ENCODE measurements at regions not wholly inside any gene's neighbourhood (a gene's known extent, or its start where the extent isn't known, plus 50 kb on each side); places are given as distances from the start of the nearest gene placed in this dataset.

DNA sequence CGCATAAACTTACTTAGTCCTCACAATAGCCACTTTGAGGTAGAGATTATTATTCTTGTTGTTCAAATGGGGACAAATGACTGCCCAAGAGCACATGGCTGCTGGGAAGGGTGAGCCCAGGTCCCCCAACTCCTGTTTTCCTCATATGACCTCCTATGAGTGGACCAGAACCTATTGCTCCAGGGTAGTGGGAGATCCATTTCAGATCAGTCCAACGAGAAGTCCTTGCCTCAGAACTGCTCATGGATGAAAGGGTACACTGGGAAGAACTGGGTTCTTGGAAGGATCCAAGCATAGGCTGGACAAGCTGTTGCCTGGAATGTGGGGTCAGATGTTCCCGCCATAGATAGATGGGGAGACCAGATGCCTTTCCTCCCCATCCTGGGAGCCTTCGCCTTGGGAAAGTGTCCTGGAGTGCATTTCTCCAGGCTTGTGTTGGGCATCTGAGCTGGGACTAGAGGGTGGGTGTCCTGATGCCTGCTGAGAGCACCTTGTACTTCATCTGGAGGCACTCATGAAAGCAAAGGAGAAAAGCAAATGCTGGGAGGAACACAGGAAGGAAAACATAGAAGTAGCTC lies 146.3 kb upstream of the B3GAT1 start:
- no peak overlapping the region for H3K4me3 ChIP-seq
- Mint-ChIP-seq H3K36me3 (no peaks in the 10 kb centered on the region), H3K4me1 (peaks cover 24% of the 10 kb centered on the region), H3K9me3 (peaks cover 3% of the 10 kb centered on the region), H3K4me3 (no peak overlapping the region), H3K27me3 (ENCODE audit: insufficient read depth, low read depth) (peaks cover 6% of the 10 kb centered on the region), H3K27ac (no peak overlapping the region)
- H2AFZ ChIP-seq (replicated peaks): no peak overlapping the region
- no peak overlapping the region for H3K9ac ChIP-seq
- H3K79me2 ChIP-seq (ENCODE audit: low read depth): no peaks in the 10 kb centered on the region
- no peak overlapping the region for H3K27ac ChIP-seq
- no peaks in the 10 kb centered on the region for H3K4me1 ChIP-seq
- no peaks in the 10 kb centered on the region for H4K20me1 ChIP-seq (ENCODE audit: low read depth)
- no peaks in the 10 kb centered on the region for H3K36me3 ChIP-seq
- no peak for DNase-seq (ENCODE audit: low spot score)
- TF ChIP-seq, protein P1, sequence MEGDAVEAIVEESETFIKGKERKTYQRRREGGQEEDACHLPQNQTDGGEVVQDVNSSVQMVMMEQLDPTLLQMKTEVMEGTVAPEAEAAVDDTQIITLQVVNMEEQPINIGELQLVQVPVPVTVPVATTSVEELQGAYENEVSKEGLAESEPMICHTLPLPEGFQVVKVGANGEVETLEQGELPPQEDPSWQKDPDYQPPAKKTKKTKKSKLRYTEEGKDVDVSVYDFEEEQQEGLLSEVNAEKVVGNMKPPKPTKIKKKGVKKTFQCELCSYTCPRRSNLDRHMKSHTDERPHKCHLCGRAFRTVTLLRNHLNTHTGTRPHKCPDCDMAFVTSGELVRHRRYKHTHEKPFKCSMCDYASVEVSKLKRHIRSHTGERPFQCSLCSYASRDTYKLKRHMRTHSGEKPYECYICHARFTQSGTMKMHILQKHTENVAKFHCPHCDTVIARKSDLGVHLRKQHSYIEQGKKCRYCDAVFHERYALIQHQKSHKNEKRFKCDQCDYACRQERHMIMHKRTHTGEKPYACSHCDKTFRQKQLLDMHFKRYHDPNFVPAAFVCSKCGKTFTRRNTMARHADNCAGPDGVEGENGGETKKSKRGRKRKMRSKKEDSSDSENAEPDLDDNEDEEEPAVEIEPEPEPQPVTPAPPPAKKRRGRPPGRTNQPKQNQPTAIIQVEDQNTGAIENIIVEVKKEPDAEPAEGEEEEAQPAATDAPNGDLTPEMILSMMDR (IDR thresholded peaks at IDR 0.05): no peak
- TF ChIP-seq EZH2 (IDR thresholded peaks at IDR 0.05) (no peak), EZH2phosphoT487 (IDR thresholded peaks at IDR 0.05) (no peak)
- no peaks in the 10 kb centered on the region for H3F3A ChIP-seq (ENCODE audit: low read depth)
- H3K27me3 ChIP-seq: no peaks in the 10 kb centered on the region
- H3K4me2 ChIP-seq: no peak overlapping the region
- H3K9me3 ChIP-seq (ENCODE audit: low read depth): no peaks in the 10 kb centered on the region

GRCh38 chr11:134557571-134558257 lies 145.7 kb upstream of the B3GAT1 start:
- Histone ChIP-seq H3K27ac (no peak overlapping the region), H3K4me2 (no peak overlapping the region), H3K27me3 (no peaks in the 10 kb centered on the region), H3K79me2 (ENCODE audit: low read depth) (no peaks in the 10 kb centered on the region), H3K9ac (no peak overlapping the region), H3K4me3 (no peak overlapping the region), H3K9me3 (ENCODE audit: low read depth) (no peaks in the 10 kb centered on the region), H3F3A (ENCODE audit: low read depth) (no peaks in the 10 kb centered on the region), H3K36me3 (no peaks in the 10 kb centered on the region), H3K4me1 (no peaks in the 10 kb centered on the region), H4K20me1 (ENCODE audit: low read depth) (no peaks in the 10 kb centered on the region), H2AFZ (replicated peaks) (no peak overlapping the region)
- TF ChIP-seq, protein P1 (IDR thresholded peaks at IDR 0.05): no peak
- TF ChIP-seq EZH2 (IDR thresholded peaks at IDR 0.05): no peak
- TF ChIP-seq EZH2phosphoT487 (IDR thresholded peaks at IDR 0.05): no peak
- peaks cover 24% of the 10 kb centered on the region for H3K4me1 Mint-ChIP-seq
- DNase-seq (ENCODE audit: low spot score): no peak
- H3K36me3 Mint-ChIP-seq: no peaks in the 10 kb centered on the region
- peaks cover 3% of the 10 kb centered on the region for H3K9me3 Mint-ChIP-seq
- peaks cover 9% of the 10 kb centered on the region for H3K27me3 Mint-ChIP-seq (ENCODE audit: insufficient read depth, low read depth)
- H3K4me3 Mint-ChIP-seq: no peak overlapping the region
- H3K27ac Mint-ChIP-seq: no peak overlapping the region

GRCh38 chr11:134556186-134556585 lies 144.1 kb upstream of the B3GAT1 start:
- H3K9ac ChIP-seq: no peak overlapping the region
- no peaks in the 10 kb centered on the region for H3F3A ChIP-seq (ENCODE audit: low read depth)
- no peak overlapping the region for H2AFZ ChIP-seq (replicated peaks)
- H3K4me1 Mint-ChIP-seq: peaks cover 15% of the 10 kb centered on the region
- no peak for DNase-seq (ENCODE audit: low spot score)
- H3K4me3 Mint-ChIP-seq: no peak overlapping the region
- peaks cover 3% of the 10 kb centered on the region for H3K9me3 Mint-ChIP-seq
- no peaks in the 10 kb centered on the region for H3K36me3 Mint-ChIP-seq
- H3K27me3 Mint-ChIP-seq (ENCODE audit: insufficient read depth, low read depth): peaks cover 9% of the 10 kb centered on the region
- no peak overlapping the region for H3K4me3 ChIP-seq
- no peaks in the 10 kb centered on the region for H4K20me1 ChIP-seq (ENCODE audit: low read depth)
- H3K36me3 ChIP-seq: no peaks in the 10 kb centered on the region
- no peaks in the 10 kb centered on the region for H3K79me2 ChIP-seq (ENCODE audit: low read depth)
- H3K27ac ChIP-seq: no peak overlapping the region
- H3K27me3 ChIP-seq: no peaks in the 10 kb centered on the region
- TF ChIP-seq EZH2 (IDR thresholded peaks at IDR 0.05) (no peak), EZH2phosphoT487 (IDR thresholded peaks at IDR 0.05) (no peak)
- TF ChIP-seq, protein P1 (IDR thresholded peaks at IDR 0.05): no peak
- H3K9me3 ChIP-seq (ENCODE audit: low read depth): no peaks in the 10 kb centered on the region
- no peak overlapping the region for H3K27ac Mint-ChIP-seq
- no peak overlapping the region for H3K4me2 ChIP-seq
- no peaks in the 10 kb centered on the region for H3K4me1 ChIP-seq
